Hematopoietic multipotent progenitor cell (in vitro differentiated cells): ENCODE measurements at regions not wholly inside any gene's neighbourhood (a gene's known extent, or its start where the extent isn't known, plus 50 kb on each side); places are given as distances from the start of the nearest gene placed in this dataset.

Experiments
- DNase-seq, 3 donors: peaks; one replicate each; pipeline ENCODE4 v3.0.0-alpha.2; 2011 to 2015; ENCODE audit warnings: low read depth in 2 of 3, low spot score in 2 of 3

GRCh38 chr20:43863821-43864544, 50.7 kb upstream of the TOX2 start:
- DNase-seq = no peak

GRCh38 chr20:43863330-43863729, 51.3 kb upstream of the TOX2 start:
- DNase-seq = no peak

GRCh38 chr20:43862438-43862837, 52.2 kb upstream of the TOX2 start:
- DNase-seq = no peak

- DNase-seq = no peak
These were observed 54.7 kb upstream of the TOX2 start for GRCh38 chr20:43859994-43860393.

GRCh38 chr20:43857932-43858331, 56.7 kb upstream of the TOX2 start:
- DNase-seq = no peak

GRCh38 chr20:43857127-43857526, 57.5 kb upstream of the TOX2 start:
- no peak for DNase-seq

GRCh38 chr20:43855803-43856202, 58.8 kb upstream of the TOX2 start:
- no peak for DNase-seq

GRCh38 chr20:43853918-43854317, 60.7 kb upstream of the TOX2 start:
- DNase-seq = no peak

GRCh38 chr20:43853174-43853803, 61.4 kb upstream of the TOX2 start:
- DNase-seq = no peak

- DNase-seq = no peak
These were observed 65.0 kb upstream of the TOX2 start for GRCh38 chr20:43849496-43850186.

- DNase-seq = no peak
These were observed 68.1 kb upstream of the TOX2 start for GRCh38 chr20:43846516-43846905.

GRCh38 chr20:43844778-43845614, 69.7 kb upstream of the TOX2 start:
- DNase-seq = peak in 1 of 3 donors; percentile 2

GRCh38 chr20:43843965-43844660, 70.5 kb upstream of the TOX2 start:
- no peak for DNase-seq

- no peak for DNase-seq
These were observed 71.3 kb upstream of the TOX2 start for GRCh38 chr20:43843096-43843964.

GRCh38 chr20:43842126-43843020, 72.3 kb upstream of the TOX2 start:
- no peak for DNase-seq

GRCh38 chr20:43840382-43841070, 74.1 kb upstream of the TOX2 start:
- peak in 2 of 3 donors; percentile 14 to 31 for DNase-seq

GRCh38 chr20:43839793-43840199, 74.9 kb upstream of the TOX2 start:
- no peak for DNase-seq

- no peak for DNase-seq
These were observed 76.0 kb upstream of the TOX2 start for GRCh38 chr20:43838703-43839060.
